GM21528 (cell line): ENCODE measurements at regions not wholly inside any gene's neighbourhood (a gene's known extent, or its start where the extent isn't known, plus 50 kb on each side); places are given as distances from the start of the nearest gene placed in this dataset.

Experiments
- ATAC-seq: cut with Tn5 transposase; IDR thresholded peaks from one replicate; pipeline ENCODE4 v1.9.1; 2021; ENCODE audit warnings: mild to moderate bottlenecking, moderate library complexity; ENCODE audit not compliant: unreplicated experiment, low FRiP score

GRCh38 chr1:47624531-47624930, 186.7 kb downstream of the FOXD2 start:
- no peak for ATAC-seq

DNA sequence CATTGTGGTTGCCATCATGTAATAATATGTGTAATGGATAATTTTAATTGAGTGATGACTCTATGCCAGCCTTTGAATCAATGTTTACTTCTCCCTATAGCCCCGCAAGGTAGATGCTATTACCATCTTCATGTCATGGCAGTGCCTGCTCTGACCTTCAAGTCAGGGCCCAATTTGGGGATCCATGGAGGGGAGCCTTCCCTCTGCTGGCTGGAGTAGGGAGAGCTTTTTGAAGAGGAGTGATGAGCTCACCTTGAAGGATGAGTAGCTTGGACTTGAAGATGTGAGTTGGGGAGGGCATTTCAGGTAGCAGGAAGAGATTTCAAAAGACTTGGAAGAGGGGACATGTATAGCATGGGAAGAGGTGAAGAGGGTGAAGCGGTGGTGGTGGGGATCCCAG, 189.2 kb downstream of the FOXD2 start:
- no peak for ATAC-seq

GRCh38 chr1:47627471-47628370, 189.9 kb downstream of the FOXD2 start:
- ATAC-seq, result no peak

GRCh38 chr1:47629201-47629600, 191.4 kb downstream of the FOXD2 start:
- no peak for ATAC-seq

- ATAC-seq, result no peak
Observed at GRCh38 chr1:47630346-47630745, 192.5 kb downstream of the FOXD2 start.

DNA sequence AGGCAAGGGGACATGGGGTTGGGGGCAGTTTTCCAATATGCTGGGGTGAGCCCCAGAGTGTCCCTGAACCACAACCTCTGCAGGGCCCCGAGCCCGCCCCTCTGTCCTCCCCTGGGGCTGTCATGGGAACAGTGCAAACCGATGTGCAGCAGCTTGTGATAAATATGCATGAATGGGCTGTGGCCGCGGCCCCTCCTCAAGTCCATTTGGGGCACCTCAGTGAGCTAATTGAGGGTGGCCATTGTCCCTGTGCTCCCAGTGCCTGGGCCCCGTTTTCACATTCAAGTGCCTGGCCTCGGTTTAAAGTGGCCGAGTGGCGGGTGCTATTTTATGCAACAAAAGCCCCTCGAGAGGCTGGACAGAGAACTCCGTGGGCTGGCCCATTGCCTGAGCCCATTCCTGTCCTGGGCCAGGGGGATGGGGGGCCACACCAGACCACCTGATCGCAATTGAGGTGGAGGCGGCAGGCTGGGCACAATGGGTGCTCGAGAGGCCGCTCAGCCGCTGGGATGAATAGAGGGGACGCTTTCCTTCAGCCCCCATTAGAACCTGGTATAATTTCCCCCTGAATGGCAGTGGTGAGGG, 193.7 kb downstream of the FOXD2 start:
- ATAC-seq, result no peak

DNA sequence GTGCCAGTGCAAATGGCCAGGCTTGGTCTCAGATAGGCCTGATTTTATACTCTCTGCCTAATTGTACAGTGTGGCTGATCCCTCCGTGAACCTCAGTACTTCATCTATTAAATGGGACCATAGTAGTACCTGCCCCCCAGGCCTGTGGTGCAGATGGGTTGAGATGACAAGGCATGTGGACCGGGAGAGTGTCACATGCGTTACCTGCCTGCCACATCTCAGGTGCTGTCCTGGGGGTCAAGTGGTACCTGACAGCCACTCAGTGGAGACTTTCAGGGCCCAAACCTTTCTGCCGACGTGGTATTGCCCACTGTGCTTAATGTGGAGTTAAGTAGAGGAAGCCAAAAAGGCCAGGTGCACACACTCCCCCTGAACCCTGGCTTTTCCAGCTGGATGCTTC, 197.3 kb downstream of the FOXD2 start:
- no peak for ATAC-seq

DNA sequence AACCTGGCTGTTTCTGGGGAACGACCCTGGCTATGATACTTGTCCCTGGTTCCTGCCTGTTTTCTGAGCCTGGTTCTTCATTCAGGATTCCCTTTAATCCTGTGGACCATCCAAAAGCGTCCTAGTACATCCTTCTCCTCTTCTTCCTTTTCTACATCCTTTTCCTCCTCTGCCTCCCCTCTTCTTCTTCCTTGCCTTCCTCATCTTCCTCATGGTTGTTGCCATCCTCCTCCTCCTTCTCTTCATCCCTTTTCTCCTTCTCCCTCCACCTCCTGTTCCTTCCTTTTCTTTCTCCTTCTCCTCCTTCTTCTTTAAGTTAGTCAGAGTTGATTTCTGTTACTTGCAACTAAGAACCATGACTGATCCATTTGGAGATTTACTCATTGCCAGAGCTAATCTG, 197.8 kb downstream of the FOXD2 start:
- no peak for ATAC-seq

DNA sequence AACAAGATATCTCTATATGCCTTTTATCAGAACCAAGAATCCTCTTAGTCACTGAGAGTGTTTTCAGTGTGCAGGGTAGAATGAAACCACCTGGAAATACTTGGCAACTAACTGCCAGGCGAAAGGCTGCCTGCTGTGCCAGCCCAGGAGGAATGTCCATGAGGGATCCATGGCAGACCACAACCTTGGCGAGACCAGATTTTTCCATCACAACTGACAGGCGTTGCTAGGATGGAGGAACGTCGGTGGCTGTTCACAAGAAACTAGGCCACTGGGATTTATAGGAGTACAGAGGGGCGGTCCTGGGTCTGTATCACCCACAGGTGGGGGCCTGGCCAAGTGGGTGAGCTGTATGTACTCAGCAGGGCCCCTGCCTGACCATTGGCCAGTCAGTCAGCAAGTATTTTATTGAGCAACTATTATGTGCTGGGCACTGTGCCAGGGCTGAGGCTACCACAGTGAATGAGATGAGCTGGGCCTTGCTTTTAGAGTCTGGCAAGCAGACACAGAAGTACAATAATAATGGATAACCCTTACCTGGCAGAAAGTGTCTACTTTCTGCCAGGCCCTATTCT, 199.4 kb downstream of the FOXD2 start:
- no peak for ATAC-seq

- no peak for ATAC-seq
Observed at GRCh38 chr1:47638240-47638639, 200.4 kb downstream of the FOXD2 start.

GRCh38 chr1:47638713-47639112, 200.9 kb downstream of the FOXD2 start:
- ATAC-seq, result no peak

- no peak for ATAC-seq
Observed at GRCh38 chr1:47643306-47644211, 205.7 kb downstream of the FOXD2 start.

DNA sequence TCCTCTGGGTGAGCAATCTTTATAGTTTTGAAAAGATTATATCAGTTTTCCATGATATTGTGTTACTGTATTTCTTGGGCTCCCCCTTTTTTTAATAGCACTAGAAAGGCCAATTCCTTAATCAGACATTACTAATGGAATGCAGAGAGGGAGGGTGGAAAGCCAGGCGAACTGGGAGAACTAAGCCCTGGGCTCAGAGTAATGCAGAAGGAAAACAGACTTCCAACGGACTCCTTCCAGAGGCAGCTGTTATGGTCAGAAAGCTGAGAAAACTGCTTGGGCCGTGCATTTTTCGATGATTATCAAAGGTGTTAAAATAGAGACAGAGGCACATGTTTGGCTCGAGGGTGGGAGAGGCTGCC, 206.3 kb downstream of the FOXD2 start:
- ATAC-seq, result no peak

DNA sequence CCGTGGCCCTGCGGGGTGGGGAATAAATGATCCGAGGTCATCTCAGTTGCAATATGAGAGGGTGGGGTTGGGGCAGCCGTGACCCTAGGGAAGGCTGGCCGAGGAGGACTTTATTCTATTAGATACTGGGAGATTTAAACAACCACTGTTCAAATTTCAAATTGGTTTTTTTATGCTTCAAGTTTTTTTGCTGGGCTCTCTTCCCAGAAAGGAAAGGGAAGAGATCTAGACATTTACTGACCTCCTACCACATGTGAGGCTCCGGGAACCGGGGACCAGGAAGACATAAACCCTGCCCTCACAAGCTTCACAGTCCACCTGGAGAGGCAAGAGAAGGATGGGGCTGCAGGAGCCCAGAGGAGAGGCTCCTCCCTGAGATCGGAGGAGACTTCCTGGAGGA, 207.3 kb downstream of the FOXD2 start:
- no peak for ATAC-seq

- no peak for ATAC-seq
Observed at GRCh38 chr1:47646676-47647075, 208.8 kb downstream of the FOXD2 start.

DNA sequence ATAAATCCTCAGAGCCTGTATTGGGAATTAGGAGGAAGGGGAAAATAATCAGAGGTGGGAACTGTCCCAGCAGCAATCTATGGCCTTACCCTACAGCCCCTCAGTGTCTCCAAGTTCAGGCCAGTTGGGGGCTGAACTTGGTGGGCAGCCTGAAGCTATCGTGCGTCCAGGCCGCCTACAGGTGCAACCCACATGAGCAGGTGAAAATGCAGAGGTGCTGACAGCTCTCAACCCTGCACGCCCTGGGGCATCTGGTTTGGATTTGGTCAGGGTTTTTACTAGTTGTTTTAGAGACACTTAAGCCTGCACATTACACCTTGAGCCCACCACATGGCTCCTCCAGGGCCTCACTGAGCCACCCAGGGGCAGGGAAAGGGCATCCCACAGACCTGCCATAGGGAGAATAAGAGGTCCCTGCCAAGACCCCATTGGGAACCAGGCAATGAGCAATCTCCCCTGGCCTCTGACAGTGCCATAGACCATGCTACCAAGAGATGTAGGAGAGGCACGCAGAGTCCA, 209.5 kb downstream of the FOXD2 start:
- no peak for ATAC-seq

DNA sequence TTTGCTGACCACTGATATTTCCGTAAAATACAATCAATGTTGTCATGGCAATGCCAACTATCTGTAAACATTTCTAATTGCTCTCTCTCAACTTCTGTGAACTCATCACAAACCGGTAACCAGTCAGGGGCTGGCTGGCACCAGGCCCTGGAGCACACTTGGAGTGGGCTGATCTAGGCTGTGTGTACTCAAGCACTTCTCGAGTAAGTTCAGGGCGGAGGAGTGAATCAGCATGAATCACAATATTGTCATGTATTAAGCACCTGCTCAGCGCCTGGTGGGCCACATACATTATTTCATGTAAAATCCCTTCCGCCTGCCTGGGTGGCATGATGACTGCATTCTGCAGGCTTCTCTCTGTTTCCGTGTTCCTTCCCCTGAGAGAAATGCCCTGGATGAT, 212.4 kb downstream of the FOXD2 start:
- ATAC-seq, result no peak

- no peak for ATAC-seq
Observed at GRCh38 chr1:47650611-47651010, 212.8 kb downstream of the FOXD2 start.

GRCh38 chr1:47651311-47652089, 213.7 kb downstream of the FOXD2 start:
- no peak for ATAC-seq
